ENCODE measurements at regions not wholly inside any gene's neighbourhood (a gene's known extent, or its start where the extent isn't known, plus 50 kb on each side); places are given as distances from the start of the nearest gene placed in this dataset.

DNA sequence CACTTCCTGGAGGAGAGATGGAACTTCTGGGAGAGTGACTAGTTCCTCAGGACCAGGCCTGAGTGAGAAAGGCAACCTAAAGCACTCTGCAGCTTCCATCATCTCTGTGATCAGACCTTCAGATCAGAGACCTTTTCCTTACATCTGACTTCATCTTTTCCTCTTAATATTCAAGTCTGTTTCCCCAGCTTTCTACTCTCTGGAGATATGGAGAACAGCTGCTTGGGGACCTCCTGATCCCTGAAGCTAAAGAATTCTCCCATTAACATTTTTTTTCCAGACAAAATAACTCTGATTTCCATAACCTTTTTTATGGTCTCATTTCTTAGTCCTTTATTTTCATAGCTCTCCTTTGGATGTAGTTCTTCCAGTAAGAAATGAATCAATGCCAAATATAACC is 133.4 kb upstream of the FNDC3A start:
- Histone ChIP-seq H4K5ac (ENCODE audit: insufficient read length, low read depth, low read length) (no peak overlapping the region), H2AFZ (ENCODE audit: low read length) (no peak overlapping the region), H2BK20ac (ENCODE audit: low read length) (no peak overlapping the region), H3K27me3 (replicated peaks in 1 of 4; ENCODE audit: control insufficient read depth in 3 of 4, extremely low read depth in 1 of 4, insufficient read depth in 3 of 4, low read length in 3 of 4) (no peaks in the 10 kb centered on the region), H3K4me3 (ENCODE audit: extremely low read depth in 1 of 4, insufficient read depth in 2 of 4, low read depth in 3 of 4, low read length in 4 of 4) (no peak overlapping the region), H2BK5ac (ENCODE audit: low read depth, low read length) (no peak overlapping the region), H4K20me1 (replicated peaks in 1 of 2; ENCODE audit: control insufficient read depth in 1 of 2, insufficient read depth in 2 of 2, low read length in 2 of 2) (no peaks in the 10 kb centered on the region), H3K27ac (ENCODE audit: low read depth, low read length) (no peak overlapping the region), H3K18ac (ENCODE audit: extremely low read depth, low read length) (no peak overlapping the region), H2BK120ac (replicated peaks; ENCODE audit: low read depth, low read length) (no peak overlapping the region), H4K8ac (ENCODE audit: extremely low read depth, insufficient read depth, low read length) (no peak overlapping the region), H3K79me1 (ENCODE audit: low read depth, low read length) (no peaks in the 10 kb centered on the region), H3K56ac (replicated peaks; ENCODE audit: insufficient read length, low read depth, low read length) (no peak overlapping the region), H3K9ac (replicated peaks in 1 of 4; ENCODE audit: extremely low read depth in 1 of 4, low read depth in 3 of 4, low read length in 3 of 4) (no peak overlapping the region), H3K23ac (ENCODE audit: insufficient read length) (no peak overlapping the region), H4K91ac (replicated peaks; ENCODE audit: insufficient read length, low read length) (no peak overlapping the region), H2AK5ac (ENCODE audit: low read depth, low read length) (no peak overlapping the region), H3K9me3 (ENCODE audit: insufficient read depth in 2 of 2, low read depth in 1 of 2, low read length in 1 of 2) (no peaks in the 10 kb centered on the region), H3K23me2 (ENCODE audit: low read depth, low read length) (no peaks in the 10 kb centered on the region), H3K4me2 (ENCODE audit: insufficient read depth in 1 of 2, low read depth in 2 of 2, low read length in 2 of 2) (no peak overlapping the region), H2BK15ac (ENCODE audit: low read length) (no peak overlapping the region), H3K14ac (ENCODE audit: insufficient read length) (no peak overlapping the region), H3K36me3 (ENCODE audit: control insufficient read depth in 2 of 4, insufficient read depth in 4 of 4, low read length in 3 of 4) (no peaks in the 10 kb centered on the region), H2BK12ac (ENCODE audit: low read depth, low read length) (no peak overlapping the region), H3K79me2 (ENCODE audit: control insufficient read depth in 1 of 2, insufficient read depth in 2 of 2, low read length in 2 of 2) (no peaks in the 10 kb centered on the region), H3K4ac (replicated peaks; ENCODE audit: insufficient read length, low read depth, low read length) (no peak overlapping the region), H3K4me1 (replicated peaks in 1 of 4; ENCODE audit: control insufficient read depth in 3 of 4, insufficient read depth in 4 of 4, low read length in 3 of 4) (no peaks in the 10 kb centered on the region)
- DNase-seq (ENCODE audit: low read depth in 1 of 2, low spot score in 2 of 2) (no peak), FAIRE-seq (no peak)
- ChIA-PET CTCF (ENCODE audit: partially characterized antibody) (interaction anchor here (0.6 to 1.2 kb wide), 4 partner anchors 11 to 53 kb away, joined by 3 to 4 read pairs (median 3); no protein-coding TSS in a partner anchor), POLR2A (ENCODE audit: partially characterized antibody) (no interaction called here)
- TF ChIP-seq HDAC2 (IDR thresholded peaks at IDR 0.05; ENCODE audit: borderline replicate concordance in 1 of 2, low read depth in 2 of 2, low read length in 2 of 2), result no peak
- no peak for TF ChIP-seq SUZ12 (IDR thresholded peaks at IDR 0.05; ENCODE audit: low read length)
- TF ChIP-seq CHD1 (IDR thresholded peaks at IDR 0.05; ENCODE audit: low read depth, low read length), result no peak
